Osteoblast (primary cell): ENCODE measurements at regions not wholly inside any gene's neighbourhood (a gene's known extent, or its start where the extent isn't known, plus 50 kb on each side); places are given as distances from the start of the nearest gene placed in this dataset.

ENCODE experiments used
- DNase-seq: peaks from one replicate; pipeline ENCODE4 v3.0.0; 2011; ENCODE audit warnings: low spot score, mixed read lengths; ENCODE audit not compliant: insufficient read length; ENCODE audit errors: missing footprints
- H2AFZ ChIP-seq: 2 replicates; pipeline ENCODE4 v1.6.0; 2011; ENCODE audit warnings: mild to moderate bottlenecking, low read length
- H3K27ac ChIP-seq: 2 replicates; pipeline ENCODE4 v1.5.1; 2011; ENCODE audit warnings: mild to moderate bottlenecking, low read depth, low read length, moderate library complexity
- H3K27me3 ChIP-seq: 2 replicates; pipeline ENCODE4 v1.6.0; 2012; ENCODE audit warnings: mild to moderate bottlenecking, control low read depth, inconsistent platforms, low read length, moderate library complexity; ENCODE audit not compliant: insufficient read depth
- H3K36me3 ChIP-seq: 2 replicates; pipeline ENCODE4 v1.5.1; 2011; ENCODE audit warnings: mild to moderate bottlenecking, low read length, control low read depth, moderate library complexity; ENCODE audit not compliant: insufficient read depth
- H3K4me1 ChIP-seq: 2 replicates; pipeline ENCODE4 v1.5.1; 2011; ENCODE audit warnings: mild to moderate bottlenecking, low read length, control low read depth, moderate library complexity; ENCODE audit not compliant: insufficient read depth
- H3K4me2 ChIP-seq: 2 replicates; pipeline ENCODE4 v1.6.0; 2011; ENCODE audit warnings: mild to moderate bottlenecking, low read length; ENCODE audit not compliant: insufficient read depth
- H3K4me3 ChIP-seq: fragments of 200-600 bp; sonication (generic); 3 replicates; pipeline ENCODE4 v1.5.1; 2012; ENCODE audit warnings: mild to moderate bottlenecking, low read length, inconsistent platforms; ENCODE audit not compliant: insufficient read depth
- H3K79me2 ChIP-seq: 2 replicates; pipeline ENCODE4 v1.6.0; 2012; ENCODE audit warnings: mild to moderate bottlenecking, low read length, control low read depth, inconsistent platforms; ENCODE audit not compliant: insufficient read depth
- H3K9me3 ChIP-seq: 2 replicates; pipeline ENCODE4 v1.5.1; 2011; ENCODE audit warnings: low read depth, low read length, control low read depth
- H4K20me1 ChIP-seq: 2 replicates; pipeline ENCODE4 v1.6.0; 2012; ENCODE audit warnings: mild to moderate bottlenecking, low read length, control low read depth; ENCODE audit not compliant: insufficient read depth
- CTCF ChIP-seq: IDR thresholded peaks from 2 replicates; pipeline ENCODE4 v1.5.1; 2011; ENCODE audit warnings: mild to moderate bottlenecking, low read depth, low read length, moderate library complexity; ENCODE audit errors: extremely low read depth

DNA sequence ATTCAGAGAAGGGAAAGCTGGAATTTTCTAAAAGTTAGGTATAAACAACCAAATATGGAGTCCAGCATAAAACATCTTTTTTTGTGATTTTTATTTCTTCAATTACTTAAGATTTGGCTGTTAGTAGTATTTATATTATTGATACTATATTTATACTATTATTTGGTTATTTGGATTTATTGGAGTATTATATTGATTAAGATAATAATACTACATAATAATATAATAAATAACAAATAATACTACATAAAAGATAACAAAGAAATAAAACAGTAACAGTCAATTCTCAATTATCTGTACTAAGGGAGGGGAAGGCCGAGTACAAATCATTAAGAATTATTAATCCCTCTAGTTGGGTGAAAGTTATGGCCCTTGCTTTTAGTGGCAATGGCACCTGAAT lies 66.0 kb upstream of the IRF2 start:
- Histone ChIP-seq H3K79me2 (peaks cover 8% of the 10 kb centered on the region), H3K4me1 (peaks cover 16% of the 10 kb centered on the region), H3K27me3 (no peaks in the 10 kb centered on the region), H4K20me1 (no peaks in the 10 kb centered on the region), H3K27ac (no peak overlapping the region), H2AFZ (no peak overlapping the region), H3K9me3 (no peaks in the 10 kb centered on the region), H3K36me3 (no peaks in the 10 kb centered on the region), H3K4me2 (no peak overlapping the region), H3K4me3 (no peak overlapping the region)
- TF ChIP-seq CTCF = no peak
- no peak for DNase-seq

GRCh38 chr4:184538023-184538599 lies 63.8 kb upstream of the IRF2 start:
- peak; percentile 78 for TF ChIP-seq CTCF
- H2AFZ ChIP-seq = peak overlapping the region; percentile 74
- DNase-seq = peak; percentile 81
- peak overlapping the region; percentile 92 for H3K4me3 ChIP-seq
- no peaks in the 10 kb centered on the region for H3K36me3 ChIP-seq
- H3K79me2 ChIP-seq = peaks cover 11% of the 10 kb centered on the region
- H3K4me2 ChIP-seq = peak overlapping the region; percentile 95
- H4K20me1 ChIP-seq = no peaks in the 10 kb centered on the region
- peaks cover 27% of the 10 kb centered on the region for H3K4me1 ChIP-seq
- H3K27me3 ChIP-seq = no peaks in the 10 kb centered on the region
- no peaks in the 10 kb centered on the region for H3K9me3 ChIP-seq
- H3K27ac ChIP-seq = peak overlapping the region; percentile 81

DNA sequence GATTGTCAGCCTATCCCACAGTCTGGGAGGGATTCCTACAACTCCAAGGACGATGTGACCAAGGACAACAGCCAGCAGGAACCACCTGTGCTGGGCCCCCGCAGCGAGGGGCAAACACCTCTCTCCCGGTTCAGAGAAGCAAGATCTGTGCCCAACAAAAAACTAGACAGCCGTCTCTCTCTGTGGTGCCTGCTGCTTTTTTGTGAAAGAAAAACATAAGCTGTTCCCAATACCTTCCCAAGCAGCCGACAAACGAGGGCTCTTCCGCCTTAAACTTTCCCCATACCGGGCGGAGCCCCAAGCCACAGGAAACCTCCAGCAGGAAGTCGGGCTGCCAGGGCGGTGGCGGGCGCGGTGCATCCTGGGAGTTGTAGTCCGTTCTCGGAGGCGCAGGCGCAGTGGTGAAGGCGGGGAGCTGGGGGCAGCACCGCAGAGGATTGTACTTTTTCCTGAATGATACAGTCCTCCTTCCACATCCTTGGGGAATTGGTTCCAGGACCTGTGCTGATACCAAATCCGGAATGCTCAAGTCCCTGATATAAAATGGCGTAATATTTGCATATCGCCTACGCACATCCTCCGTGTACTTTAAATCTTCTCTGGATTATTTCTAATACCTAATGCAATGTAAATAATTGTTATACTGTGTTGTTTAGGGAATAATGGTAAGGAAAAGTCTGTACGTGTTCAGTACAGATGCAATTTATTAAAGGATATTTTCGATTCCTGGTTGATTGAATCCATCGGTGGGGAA lies 63.1 kb upstream of the IRF2 start:
- H2AFZ ChIP-seq = peak overlapping the region; percentile 92
- H3K4me2 ChIP-seq = peak overlapping the region; percentile 95
- H3K27me3 ChIP-seq = no peaks in the 10 kb centered on the region
- H3K36me3 ChIP-seq = no peaks in the 10 kb centered on the region
- H3K4me1 ChIP-seq = peaks cover 27% of the 10 kb centered on the region
- no peaks in the 10 kb centered on the region for H3K9me3 ChIP-seq
- no peaks in the 10 kb centered on the region for H4K20me1 ChIP-seq
- no peak for TF ChIP-seq CTCF
- H3K79me2 ChIP-seq = peaks cover 11% of the 10 kb centered on the region
- DNase-seq = peak; percentile 93
- peak overlapping the region; percentile 81 for H3K27ac ChIP-seq
- H3K4me3 ChIP-seq = peak overlapping the region; percentile 92

- H3K27ac ChIP-seq = peak overlapping the region; percentile 81
- H2AFZ ChIP-seq = peak overlapping the region; percentile 92
- no peaks in the 10 kb centered on the region for H3K9me3 ChIP-seq
- no peaks in the 10 kb centered on the region for H3K36me3 ChIP-seq
- DNase-seq = peak; percentile 42
- no peak for TF ChIP-seq CTCF
- no peaks in the 10 kb centered on the region for H3K27me3 ChIP-seq
- peaks cover 11% of the 10 kb centered on the region for H3K79me2 ChIP-seq
- no peaks in the 10 kb centered on the region for H4K20me1 ChIP-seq
- peak overlapping the region; percentile 95 for H3K4me2 ChIP-seq
- H3K4me1 ChIP-seq = peaks cover 27% of the 10 kb centered on the region
- H3K4me3 ChIP-seq = peak overlapping the region; percentile 92
Measured at GRCh38 chr4:184536881-184537248, 62.5 kb upstream of the IRF2 start.
